ENCODE measurements at regions not wholly inside any gene's neighbourhood (a gene's known extent, or its start where the extent isn't known, plus 50 kb on each side); places are given as distances from the start of the nearest gene placed in this dataset.

DNA sequence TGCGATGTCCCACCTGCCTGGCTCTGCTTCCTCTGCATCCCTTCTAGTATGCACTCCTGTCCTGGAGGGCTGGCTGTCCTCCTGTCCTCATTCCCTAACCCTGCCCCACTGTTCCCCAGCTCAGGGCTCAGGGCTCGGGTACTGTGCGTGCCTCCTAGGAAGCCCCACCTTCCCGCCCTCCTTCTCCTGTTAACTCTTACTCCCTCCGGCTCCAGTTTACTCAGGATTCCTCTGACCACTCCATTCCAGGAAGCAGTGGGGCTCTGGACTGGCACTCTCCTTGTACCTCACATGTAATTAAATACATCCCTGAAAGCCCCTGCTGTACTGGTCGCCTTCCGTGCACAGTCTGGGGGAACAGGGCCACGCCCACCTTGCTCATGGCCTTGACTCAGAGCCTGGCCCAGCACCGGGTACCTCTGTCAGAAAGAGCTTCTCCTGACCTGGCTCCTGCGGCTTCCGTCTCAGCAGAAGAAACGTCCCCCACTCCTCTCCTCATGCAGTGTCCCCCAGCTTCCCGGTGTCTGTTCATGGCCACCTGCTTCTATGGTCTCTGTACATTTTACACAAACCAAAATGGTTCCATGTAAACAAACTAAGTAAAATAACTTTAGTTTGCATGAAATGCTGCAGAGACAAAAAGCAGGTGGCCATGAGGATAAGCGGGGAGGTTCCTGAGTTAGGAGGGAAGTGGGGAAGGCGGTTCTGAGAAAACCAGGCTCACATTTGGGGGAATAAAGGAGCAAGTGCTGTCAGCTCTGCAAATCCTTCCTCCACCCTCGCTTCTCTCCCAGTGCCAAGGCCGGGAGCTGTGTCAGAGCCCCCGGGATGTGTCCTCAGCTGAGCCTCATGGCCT lies 445.9 kb downstream of the BRD1 start:
- H3K9ac ChIP-seq (ENCODE audit: low read depth, low read length) = no peak overlapping the region
- no peak overlapping the region for H3K14ac ChIP-seq (replicated peaks; ENCODE audit: low read depth, low read length)
- CTCF ChIA-PET = no interaction called here
- H4K8ac ChIP-seq (ENCODE audit: low read depth in 2 of 2, low read length in 2 of 2) = no peak overlapping the region
- no peak overlapping the region for H3K4me3 ChIP-seq (ENCODE audit: insufficient read depth, low read depth, low read length)
- no peak overlapping the region for H3K56ac ChIP-seq (ENCODE audit: extremely low read depth, insufficient read depth, low read length)
- no peak overlapping the region for H3K4ac ChIP-seq (ENCODE audit: low read depth, low read length)
- DNase-seq (no peak), ATAC-seq (ENCODE audit: low read depth) (no peak)
- no peak overlapping the region for H3K18ac ChIP-seq (ENCODE audit: low read depth, low read length)
- peaks cover 43% of the 10 kb centered on the region for H3K9me3 ChIP-seq (ENCODE audit: control insufficient read depth, insufficient read depth, low read length)
- no peaks in the 10 kb centered on the region for H3K9me1 ChIP-seq (ENCODE audit: insufficient read depth, low read length)
- H3K4me2 ChIP-seq (ENCODE audit: low read depth, low read length) = no peak overlapping the region
- H2BK20ac ChIP-seq (ENCODE audit: low read depth, low read length) = no peak overlapping the region
- no TSS peak for BruUV-seq (replicated peaks)
- dilution Hi-C loops (cut with HindIII; ENCODE audit: low sequenced_read_pairs, unreplicated experiment) = no loop called here
- no peaks in the 10 kb centered on the region for H3K79me1 ChIP-seq (ENCODE audit: low read depth in 1 of 2, low read length in 2 of 2)
- no peak overlapping the region for H2AFZ ChIP-seq (replicated peaks; ENCODE audit: low read length, poor library complexity)
- no peaks in the 10 kb centered on the region for H4K20me1 ChIP-seq (ENCODE audit: insufficient read depth, low read length)
- intact Hi-C loops (cut with micrococcal nuclease) = no loop called here
- no peaks in the 10 kb centered on the region for H3K27me3 ChIP-seq (ENCODE audit: control insufficient read depth, insufficient read depth, low read length)
- no peak overlapping the region for H3K27ac ChIP-seq (ENCODE audit: insufficient read depth, low read length)
- H3K4me1 ChIP-seq (ENCODE audit: control insufficient read depth, insufficient read depth, low read length) = no peaks in the 10 kb centered on the region
- H3K36me3 ChIP-seq (ENCODE audit: control insufficient read depth, insufficient read depth, low read length) = no peaks in the 10 kb centered on the region
- POLR2A ChIA-PET (ENCODE audit: unreplicated experiment) = no interaction called here
- no peak overlapping the region for H2AK5ac ChIP-seq (ENCODE audit: low read depth, low read length)
- TF ChIP-seq FOS (IDR thresholded peaks at IDR 0.05; ENCODE audit: low read depth, low read length) = no peak
- TF ChIP-seq RAD21 (IDR thresholded peaks at IDR 0.05; ENCODE audit: low read length) = no peak
- no peak for TF ChIP-seq ELK1 (IDR thresholded peaks at IDR 0.05; ENCODE audit: borderline replicate concordance, low read depth, low read length)
- TF ChIP-seq CEBPB (IDR thresholded peaks at IDR 0.05; ENCODE audit: low read depth, low read length) = no peak
- no peak for TF ChIP-seq CHD1 (IDR thresholded peaks at IDR 0.05; ENCODE audit: low read depth, low read length)
- TF ChIP-seq POLR2A (IDR thresholded peaks at IDR 0.05; ENCODE audit: low read depth, low read length) = no peak
- TF ChIP-seq, protein P1, sequence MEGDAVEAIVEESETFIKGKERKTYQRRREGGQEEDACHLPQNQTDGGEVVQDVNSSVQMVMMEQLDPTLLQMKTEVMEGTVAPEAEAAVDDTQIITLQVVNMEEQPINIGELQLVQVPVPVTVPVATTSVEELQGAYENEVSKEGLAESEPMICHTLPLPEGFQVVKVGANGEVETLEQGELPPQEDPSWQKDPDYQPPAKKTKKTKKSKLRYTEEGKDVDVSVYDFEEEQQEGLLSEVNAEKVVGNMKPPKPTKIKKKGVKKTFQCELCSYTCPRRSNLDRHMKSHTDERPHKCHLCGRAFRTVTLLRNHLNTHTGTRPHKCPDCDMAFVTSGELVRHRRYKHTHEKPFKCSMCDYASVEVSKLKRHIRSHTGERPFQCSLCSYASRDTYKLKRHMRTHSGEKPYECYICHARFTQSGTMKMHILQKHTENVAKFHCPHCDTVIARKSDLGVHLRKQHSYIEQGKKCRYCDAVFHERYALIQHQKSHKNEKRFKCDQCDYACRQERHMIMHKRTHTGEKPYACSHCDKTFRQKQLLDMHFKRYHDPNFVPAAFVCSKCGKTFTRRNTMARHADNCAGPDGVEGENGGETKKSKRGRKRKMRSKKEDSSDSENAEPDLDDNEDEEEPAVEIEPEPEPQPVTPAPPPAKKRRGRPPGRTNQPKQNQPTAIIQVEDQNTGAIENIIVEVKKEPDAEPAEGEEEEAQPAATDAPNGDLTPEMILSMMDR (conservative IDR thresholded peaks at IDR 0.05; ENCODE audit: low read depth, low read length) = no peak
- no peak for TF ChIP-seq RFX5 (IDR thresholded peaks at IDR 0.05; ENCODE audit: low read depth, low read length)
- TF ChIP-seq MAFK (IDR thresholded peaks at IDR 0.05; ENCODE audit: low read depth, low read length) = no peak
- no peak for TF ChIP-seq SMC3 (IDR thresholded peaks at IDR 0.05; ENCODE audit: low read depth, low read length)
- TF ChIP-seq MXI1 (IDR thresholded peaks at IDR 0.05; ENCODE audit: borderline replicate concordance, low read depth, low read length) = no peak
- no peak overlapping the region for H3K23ac ChIP-seq (ENCODE audit: low read depth, low read length)
- no peak overlapping the region for H2BK15ac ChIP-seq (ENCODE audit: low read depth, low read length)
- H2AK9ac ChIP-seq (replicated peaks; ENCODE audit: low read depth, low read length, poor library complexity) = peak overlapping the region; percentile 28
- no peak overlapping the region for H4K91ac ChIP-seq (ENCODE audit: insufficient read depth, low read depth, low read length)
- in situ Hi-C loops (cut with MboI; ENCODE audit: low sequenced_read_pairs) = no loop called here
- no peak overlapping the region for H2BK5ac ChIP-seq (ENCODE audit: low read depth, low read length, poor library complexity, severe bottlenecking)
- H2BK120ac ChIP-seq (ENCODE audit: low read depth, low read length) = no peak overlapping the region
- H4K5ac ChIP-seq (ENCODE audit: low read depth, low read length) = no peak overlapping the region
- 31% methylated on average over 5 of the region's 18 CpGs; no CpG with 5 or more reads in 1 of the 2 experiments for WGBS, 2 experiments (ENCODE audit: extremely low coverage in 2 of 2, insufficient read length in 1 of 2)

Measured in IMR-90 (cell line).